Fibroblast of skin of right biceps (primary cell): ENCODE measurements at regions not wholly inside any gene's neighbourhood (a gene's known extent, or its start where the extent isn't known, plus 50 kb on each side); places are given as distances from the start of the nearest gene placed in this dataset.
"Not testable (repeated sequence)": the region's sequence is repeated elsewhere in the genome, so short reads cannot be mapped to it uniquely, and the experiment has no call there.

Source experiments
- DNase-seq: peaks from one replicate; pipeline ENCODE4 v3.0.0-alpha.2; 2013

DNA sequence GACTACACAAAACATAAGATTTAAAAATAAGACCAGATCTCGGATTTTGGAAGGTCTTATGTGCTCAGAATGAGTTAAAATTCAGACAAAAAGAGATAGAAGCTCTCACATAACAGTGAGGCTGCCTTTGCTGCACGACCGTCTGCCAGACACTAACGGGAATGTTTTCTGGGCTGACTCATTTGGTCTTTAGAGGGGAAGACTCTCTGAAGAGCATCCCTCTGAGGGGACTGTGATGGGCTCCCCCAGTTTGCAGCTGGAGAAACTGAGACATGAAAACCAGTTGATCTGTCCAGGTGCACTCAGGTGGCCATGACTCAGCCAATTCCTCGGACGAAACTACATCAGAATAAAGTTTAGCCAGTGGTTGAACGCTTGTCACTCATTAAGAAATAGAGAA, 153.9 kb downstream of the RNASET2 start:
- no peak for DNase-seq

DNA sequence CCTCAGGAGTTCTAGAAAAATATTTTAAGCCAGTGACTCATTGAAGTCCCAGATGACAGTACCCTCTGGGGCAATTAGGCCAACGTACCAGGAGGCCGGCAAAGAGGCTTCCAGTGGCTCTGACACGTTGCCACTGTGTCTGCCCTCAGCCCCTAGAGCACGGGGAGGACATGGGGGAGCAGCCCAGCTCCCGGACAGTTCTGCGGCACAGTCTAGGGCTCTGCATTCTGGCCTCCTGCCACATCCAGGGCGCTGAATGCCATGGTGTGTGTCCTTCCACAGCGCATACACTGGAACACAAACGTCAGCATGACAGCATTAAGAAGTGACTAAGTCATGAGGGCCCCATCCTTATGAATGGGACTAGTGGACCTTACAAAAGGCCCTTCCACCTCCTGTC, 156.2 kb downstream of the RNASET2 start:
- no peak for DNase-seq

DNA sequence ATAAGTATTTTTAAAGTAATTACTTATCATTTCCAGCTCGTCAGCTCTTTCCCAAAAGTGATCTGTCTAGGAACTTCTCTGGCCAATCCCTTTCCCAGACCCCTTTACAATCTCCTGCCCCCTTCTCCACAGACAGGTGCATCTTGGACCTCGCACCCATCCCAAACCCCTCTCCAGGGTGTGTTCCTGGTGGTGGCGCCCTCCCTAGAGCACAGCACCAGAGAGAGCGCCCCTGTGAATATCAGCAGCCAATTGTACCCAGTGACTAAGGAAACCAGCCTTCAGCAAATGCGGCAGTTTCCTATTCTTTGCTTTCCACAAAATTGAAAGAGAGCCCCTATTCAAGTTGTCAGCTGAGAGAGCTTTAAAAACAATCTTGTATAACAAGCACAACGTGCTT, 157.7 kb downstream of the RNASET2 start:
- no peak for DNase-seq

DNA sequence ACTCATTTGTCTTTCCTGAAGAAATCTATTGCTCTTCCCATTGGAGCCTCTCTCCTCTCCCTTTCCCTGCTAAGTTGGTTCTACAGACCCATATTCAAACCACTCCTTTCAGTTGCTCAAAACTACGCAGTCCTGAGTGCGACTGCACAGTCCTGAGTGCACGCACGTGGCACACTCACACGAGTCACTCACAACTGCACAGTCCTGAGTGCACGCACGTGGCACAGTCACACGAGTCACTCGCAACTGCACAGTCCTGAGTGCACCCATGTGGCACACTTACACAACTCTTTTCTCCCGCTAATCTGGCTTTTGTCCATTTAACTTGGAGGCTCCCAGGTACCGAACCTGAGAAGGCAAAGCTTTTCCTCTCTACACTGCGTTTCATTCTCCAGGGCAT, 159.7 kb downstream of the RNASET2 start:
- DNase-seq: no peak

DNA sequence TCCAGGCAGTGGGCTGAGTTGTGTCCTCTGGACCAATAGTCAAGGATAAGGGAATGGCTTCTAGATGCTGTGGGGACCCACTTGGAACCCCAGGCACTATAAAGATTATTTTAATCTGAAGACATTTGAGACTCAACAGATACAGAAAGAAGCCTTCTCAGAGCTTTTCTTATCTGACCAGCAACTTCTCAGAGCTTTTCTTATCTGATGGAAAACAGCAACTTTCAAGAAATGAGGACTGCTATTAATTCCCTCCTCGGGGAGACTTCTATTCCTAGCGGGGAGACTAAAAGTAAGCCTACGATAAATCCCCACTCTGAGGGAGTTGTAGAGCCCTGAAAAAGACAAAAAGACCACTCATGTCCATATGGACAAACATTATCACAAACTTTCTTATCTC, 160.5 kb downstream of the RNASET2 start:
- DNase-seq: no peak

DNA sequence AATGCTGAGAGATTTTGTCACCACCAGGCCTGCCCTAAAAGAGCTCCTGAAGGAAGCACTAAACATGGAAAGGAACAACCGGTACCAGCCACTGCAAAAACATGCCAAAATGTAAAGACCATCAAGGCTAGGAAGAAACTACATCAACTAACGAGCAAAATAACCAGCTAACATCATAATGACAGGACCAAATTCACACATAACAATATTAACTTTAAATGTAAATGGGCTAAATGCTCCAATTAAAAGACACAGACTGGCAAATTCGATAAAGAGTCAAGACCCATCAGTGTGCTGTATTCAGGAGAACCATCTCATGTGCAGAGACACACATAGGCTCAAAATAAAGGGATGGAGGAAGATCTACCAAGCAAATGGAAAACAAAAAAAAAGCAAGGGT, 163.8 kb upstream of the RPS6KA2 start:
- not testable (repeated sequence) for DNase-seq

DNA sequence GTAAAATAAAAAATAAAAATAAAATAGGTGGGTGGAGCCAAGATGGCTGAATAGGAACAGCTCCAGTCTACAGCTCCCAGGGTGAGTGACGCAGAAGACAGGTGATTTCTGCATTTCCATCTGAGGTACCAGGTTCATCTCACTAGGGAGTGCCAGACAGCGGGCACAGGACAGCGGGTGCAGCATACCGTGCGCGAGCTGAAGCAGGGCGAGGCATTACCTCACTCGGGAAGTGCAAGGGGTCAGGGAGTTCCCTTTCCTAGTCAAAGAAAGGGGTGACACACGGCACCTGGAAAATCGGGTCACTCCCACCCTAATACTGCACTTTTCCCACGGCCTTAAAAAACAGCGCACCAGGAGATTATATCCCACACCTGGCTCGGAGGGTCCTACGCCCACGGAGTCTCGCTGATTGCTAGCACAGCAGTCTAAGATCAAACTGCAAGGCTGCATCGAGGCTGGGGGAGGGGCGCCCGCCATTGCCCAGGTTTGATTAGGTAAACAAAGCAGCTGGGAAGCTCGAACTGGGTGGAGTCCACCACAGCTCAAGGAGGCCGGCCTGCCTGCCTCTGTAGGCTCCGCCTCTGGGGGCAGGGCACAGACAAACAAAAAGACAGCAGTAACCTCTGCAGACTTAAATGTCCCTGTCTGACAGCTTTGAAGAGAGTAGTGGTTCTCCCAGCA, 161.9 kb upstream of the RPS6KA2 start:
- not testable (repeated sequence) for DNase-seq

DNA sequence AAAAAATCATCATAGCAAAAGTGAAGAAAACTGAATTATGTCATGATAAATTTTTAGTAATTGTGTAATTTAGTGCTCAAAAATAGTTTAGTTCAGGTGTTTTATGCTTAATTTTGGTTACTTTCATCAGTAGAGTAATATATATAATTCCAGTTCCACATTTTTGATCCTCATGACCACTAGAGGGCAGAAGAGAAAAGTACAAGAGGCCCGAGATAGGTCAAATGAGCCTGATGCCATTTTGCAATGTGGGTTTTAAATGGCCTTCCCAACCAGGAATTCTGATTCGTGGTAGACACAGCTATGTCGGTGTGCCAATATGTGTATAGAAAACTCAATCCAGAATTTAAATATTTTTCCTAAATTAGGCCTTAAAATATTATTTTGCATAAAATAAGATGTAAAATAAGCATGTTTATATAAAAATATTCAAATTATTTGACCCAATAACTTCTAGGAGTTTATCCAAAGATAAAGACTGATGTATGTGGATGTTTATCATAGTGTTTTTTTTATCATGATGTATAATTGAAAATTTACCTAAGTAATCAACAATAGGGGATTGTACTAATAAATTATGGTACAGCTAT, 159.7 kb upstream of the RPS6KA2 start:
- peak; percentile 55 for DNase-seq

DNA sequence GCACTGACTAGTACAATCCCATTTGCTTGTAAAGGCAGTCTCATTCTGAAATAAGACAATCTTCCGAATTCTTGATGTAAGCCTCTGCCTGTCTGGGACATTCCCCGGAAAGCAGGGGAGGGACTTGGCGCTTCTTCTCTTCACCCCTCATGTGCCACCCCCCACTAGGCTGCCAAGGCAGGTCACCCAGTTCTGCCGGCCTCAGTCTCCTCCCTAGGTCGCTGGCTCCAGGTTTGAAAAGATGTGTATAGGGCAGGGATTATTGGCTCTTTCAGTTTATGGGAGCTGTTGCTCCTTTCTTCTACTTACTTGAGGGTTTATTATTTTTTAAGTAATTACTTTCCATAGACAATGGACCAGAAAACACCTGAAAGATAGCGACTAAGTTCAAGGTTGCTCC, 158.1 kb upstream of the RPS6KA2 start:
- DNase-seq: no peak

DNA sequence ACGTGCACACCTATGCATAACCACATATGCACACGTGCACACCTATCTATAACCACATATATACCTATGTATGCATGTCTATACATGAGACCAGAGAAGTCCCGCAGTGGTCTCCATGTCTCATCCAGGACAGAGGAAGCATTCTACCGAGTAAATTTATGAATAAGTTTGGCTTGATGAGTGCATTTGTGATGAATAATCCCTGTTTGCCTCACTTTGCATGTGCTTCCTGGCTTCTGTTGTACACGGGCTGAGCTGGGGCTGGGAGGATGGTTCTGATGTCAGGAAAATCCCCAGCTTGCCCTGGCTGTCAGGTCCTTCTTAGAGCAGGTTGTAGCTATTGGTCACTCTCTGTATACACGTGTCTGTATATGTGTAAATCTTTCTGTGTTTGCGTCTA, 157.6 kb upstream of the RPS6KA2 start:
- no peak for DNase-seq

DNA sequence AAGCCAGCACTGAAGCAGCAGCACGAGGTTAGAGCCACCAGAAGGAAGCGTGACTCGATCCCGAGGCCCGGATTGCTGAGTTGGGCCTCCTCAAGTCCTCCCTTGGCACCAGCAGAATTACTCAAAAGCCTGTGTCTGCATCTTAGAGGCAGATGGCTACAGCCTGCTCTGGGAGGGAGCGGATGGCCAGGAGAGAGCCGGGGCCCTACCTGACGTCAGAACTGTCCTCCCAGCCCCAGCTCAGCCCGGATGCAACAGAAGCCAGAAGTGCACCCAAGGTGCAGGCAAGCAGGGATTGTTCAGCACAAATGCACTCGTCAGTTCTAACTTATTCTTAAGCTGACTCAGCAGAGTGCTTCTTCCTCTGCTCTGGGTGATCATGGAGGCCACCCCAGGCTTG, 155.5 kb upstream of the RPS6KA2 start:
- no peak for DNase-seq

DNA sequence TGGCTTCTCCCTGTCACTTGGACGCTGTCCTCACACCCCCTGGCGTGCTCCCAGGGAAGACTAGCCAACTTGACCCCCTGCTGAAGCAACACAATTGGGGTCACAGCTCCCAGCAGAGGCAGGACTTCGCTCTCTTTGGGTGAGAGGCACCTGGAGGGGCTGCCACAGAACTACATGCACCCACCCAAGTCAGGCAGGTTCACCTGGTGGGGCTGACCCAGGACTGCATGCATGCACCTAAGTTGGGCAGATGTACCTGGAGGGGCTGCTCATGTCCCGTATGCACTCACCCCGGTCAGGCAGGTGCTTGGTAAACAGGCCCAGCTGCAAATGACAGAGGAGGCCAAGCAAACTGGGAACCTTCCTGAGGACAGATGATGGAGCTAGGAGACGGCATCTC, 154.3 kb upstream of the RPS6KA2 start:
- no peak for DNase-seq

DNA sequence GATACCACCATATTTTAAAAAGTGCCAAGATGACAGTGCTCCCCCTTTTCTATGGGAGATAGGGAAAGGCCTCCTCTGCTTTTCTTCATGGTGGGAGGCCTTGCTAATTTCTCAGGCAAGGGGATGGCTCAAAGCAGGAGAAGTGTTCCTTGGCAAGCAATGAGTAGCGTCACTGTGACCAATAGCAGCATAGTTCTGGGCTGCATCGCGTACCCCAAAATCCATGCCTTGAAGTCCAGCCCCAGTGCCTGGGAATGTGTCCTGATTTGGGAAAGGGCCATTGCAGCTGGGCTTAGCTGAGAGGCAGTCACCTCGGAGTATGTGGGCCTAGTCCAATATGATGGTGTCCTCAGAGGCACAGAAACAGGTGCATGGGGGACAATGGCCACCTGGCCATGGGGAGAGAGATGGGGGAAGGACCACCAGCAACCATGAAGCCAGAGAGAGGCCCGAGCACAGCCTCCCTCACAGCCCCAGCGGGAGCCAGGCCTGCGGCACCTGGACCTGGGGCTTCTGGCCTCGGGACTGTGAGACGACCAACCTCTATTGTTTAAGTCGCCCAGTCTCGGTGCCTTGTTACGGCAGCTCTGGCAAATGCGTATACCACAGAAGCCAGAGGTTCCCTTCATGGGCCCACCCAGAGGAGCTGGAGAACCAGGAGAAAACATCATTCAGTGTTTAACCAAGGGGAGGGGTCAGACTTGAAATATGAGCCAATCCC, 153.1 kb upstream of the RPS6KA2 start:
- no peak for DNase-seq

DNA sequence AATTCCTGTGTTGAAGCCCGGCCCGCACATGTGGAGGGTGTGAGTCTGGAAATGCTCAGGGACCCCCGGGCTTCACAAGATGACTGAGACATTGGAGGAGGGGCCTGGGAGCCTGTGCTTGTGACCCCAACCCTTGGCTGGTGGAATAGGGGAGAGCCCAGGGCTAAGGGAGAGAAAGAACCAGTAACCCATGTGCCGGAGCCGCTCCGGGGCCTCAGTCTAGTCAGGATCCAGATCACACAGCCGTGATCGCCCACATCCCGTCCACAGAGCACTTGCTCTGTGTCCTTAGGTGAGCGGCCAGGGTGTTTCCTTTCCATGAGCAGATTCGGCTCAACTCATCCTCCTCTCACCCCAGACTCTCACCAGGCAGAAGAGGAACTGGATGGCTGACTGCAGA, 152.3 kb upstream of the RPS6KA2 start:
- no peak for DNase-seq

DNA sequence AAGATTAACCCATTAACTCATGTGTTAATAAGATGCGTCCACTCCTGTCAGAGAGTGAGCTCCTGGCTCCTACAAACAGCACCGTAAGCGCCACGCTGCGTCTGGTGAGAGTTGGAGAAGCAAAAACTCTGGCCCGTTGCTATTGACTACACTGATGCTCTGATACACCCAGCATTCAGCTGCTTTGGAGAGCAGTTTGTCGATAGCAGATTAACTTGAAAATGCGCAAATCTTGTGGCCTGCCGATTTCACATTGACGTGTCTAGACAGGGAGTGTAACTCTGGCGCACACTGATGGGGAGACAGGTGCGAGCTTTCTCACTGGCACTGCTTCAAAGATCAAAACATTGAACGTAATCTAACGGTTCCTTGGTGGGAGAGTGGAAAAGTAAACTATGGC, 151.7 kb upstream of the RPS6KA2 start:
- no peak for DNase-seq

DNA sequence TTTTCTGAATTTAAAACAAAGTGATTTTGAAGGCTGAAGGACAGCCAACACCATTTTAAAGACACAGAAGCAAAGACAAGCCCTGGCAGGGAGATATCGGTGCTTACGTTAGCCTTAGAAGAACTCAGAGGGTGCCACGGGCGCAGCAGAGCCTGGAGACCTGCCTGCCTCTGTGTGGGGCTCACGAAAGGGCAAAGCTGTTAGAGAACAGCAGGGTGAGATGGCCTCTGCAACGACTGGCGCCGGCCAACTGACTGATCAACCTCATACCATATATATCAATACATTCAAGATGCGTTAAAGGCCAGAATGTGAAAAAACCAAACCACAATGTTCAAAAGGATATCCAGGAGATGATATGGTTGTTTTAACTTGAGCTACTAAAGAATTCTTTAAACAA, 151.0 kb upstream of the RPS6KA2 start:
- DNase-seq: no peak

DNA sequence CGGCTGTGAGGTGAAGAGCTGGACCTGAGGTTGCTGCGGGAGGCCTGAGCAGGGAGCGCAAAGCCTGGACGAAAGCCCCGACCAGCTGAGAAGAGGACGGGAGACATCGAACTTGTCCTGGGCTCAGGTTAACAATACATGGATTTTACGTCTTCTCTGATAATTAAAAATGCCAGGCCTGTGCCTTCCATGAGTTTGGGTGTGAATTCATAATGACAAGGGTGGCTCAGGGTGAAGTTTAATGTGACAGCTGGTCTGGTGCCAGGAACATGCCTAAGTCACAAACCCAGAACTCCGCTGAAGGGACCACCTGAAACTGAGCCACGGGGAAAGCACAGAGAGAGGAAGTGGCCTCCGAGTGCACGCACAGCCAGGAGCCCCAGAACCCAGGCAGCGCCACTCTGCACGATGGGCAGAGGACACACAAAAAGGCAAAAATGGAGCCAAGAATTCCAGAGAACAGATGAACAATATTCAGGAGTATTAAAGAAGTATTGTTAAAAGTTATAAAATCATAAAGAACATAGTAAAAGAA, 150.1 kb upstream of the RPS6KA2 start:
- DNase-seq: no peak

DNA sequence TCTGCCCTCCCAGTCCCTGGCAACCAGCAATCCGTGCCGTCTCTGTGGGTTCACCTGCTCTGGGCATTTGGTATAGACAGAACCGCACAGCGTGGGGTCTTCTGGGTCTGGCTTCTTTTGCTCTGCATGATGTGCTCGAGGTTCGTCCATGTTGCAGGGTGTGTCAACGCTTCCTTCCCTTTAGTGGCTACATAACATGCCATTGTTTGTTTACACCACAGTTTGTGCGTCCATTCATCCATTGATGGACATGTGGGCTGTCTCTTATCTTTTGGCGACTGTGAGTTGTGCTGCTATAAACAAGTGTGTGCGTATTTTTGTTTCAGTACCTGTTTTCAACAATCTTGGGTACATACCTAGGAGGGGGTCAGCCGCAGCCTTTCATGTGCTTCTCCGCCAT, 149.5 kb upstream of the RPS6KA2 start:
- no peak for DNase-seq

DNA sequence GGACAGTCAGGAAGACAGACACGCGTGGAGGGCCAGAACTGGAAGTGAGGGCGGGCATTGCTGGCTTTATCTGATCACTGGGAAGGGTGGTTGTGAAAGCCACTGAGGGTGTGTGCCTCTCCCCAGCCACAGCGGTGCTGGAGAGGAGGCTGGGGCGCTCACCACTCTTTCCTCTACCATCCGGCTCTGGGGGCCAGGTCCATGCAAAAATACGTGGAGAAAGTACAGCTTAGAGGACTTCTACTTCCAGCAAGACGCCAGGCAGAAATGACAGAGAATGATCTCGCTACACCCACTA, 148.8 kb upstream of the RPS6KA2 start:
- no peak for DNase-seq

DNA sequence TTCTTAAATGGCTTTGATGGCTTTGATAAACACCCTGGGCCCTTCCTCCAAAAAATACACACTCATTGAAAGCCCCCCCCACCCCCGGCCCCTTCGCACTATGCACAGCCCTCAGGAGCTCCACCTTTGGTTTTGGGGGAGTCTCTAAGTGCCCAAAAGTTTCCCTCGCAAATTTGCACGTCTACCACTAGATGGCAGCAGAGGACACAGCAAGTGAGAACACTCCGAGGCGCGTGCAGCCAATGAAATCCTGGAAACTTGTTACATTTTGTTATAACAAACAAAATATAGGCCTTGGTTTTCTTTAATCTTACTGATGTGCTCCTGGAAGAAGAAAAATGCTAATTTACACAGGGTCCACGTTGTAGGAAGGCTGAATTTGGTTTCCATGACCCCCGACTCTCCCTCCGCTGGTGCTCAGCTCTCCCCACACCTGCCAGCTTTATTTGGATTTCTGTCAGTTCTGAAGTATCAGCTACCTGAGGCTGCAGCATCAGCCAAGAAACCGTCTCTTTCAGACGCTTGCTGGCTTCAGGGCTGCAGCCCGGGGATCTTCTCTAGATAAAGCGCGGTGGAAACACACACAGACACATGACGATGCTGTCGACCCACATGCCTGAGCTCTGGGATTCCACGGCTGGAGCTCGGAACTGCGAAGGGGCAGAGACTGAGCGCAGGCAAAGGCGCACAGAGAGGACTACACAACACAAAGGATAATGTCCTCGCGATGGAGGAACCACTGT, 148.3 kb upstream of the RPS6KA2 start:
- peak; percentile 62 for DNase-seq

DNA sequence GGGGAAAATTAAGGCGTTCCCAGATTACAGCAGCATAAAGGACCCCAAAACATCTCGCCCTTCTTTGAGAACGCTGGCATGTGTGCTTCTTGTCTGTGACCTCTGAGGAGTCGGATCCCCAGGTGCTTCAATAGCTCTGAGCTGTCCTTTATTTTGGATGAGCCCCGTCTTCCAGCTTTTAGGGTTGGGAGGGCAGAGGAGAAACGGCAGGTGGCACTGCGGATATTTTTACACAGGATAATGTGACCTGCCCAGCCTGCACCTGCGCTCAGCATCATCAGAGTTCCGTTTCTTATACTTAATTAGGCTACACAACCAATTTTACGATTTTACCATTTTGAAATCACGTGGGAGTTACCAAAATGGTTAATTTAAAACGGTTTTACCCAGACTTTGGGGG, 147.7 kb upstream of the RPS6KA2 start:
- no peak for DNase-seq

DNA sequence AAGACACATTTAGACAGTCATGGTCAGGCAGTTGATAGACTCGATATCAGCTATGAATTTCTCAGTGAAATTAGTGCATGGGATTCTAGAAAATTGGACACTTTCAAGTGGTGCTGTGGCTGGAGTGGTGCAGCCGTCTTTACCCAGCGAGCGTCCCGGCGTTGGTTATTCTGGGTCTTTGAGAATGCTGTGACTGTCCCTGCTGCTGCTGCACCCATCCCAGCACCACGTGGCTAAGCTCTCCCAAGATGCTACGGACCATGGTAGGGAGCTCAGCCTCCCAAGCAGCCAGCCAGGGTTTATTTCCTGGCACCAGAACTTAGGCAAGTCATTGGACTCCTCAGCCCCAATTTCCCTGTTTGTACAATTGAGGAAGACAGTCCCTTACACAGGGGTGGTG, 147.2 kb upstream of the RPS6KA2 start:
- DNase-seq: no peak

DNA sequence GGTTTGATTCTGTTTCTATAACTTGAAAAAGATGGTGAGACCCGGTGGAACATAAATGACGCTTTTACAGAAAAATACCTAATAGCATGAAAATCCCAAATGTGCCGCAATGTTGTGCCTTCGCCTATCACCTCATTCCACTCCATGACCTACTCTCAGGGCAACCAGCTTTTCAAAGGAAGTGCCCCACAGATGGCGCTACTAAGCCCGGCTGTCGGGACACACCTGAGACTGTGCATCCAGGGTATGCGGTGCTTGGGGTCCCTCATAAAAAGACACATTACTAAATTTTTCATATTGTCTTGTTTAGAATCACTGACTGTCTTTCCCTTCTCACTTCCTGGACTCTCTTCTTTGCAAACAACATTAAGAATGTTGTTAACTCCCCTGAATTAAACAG, 145.5 kb upstream of the RPS6KA2 start:
- DNase-seq: no peak

DNA sequence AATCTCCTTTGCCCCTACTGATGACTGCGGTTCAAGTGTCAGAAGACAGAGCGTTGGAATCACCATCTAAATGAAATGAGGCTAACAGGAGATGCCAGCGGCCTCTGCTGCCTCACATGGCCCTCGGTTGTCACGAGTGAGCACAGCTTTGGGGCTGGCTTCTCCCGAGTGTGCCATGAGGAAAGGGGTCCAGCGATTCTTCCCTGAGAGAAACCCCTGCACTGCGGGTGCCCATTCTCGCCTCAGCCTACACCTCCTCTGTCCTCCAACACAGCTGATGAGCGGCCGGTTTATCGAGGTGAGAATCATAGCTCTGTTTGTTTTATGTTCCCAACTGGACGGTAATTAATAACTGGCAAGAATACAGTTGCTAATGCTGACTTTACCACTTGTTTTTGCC, 144.7 kb upstream of the RPS6KA2 start:
- DNase-seq: no peak
